ENCODE measurements at regions not wholly inside any gene's neighbourhood (a gene's known extent, or its start where the extent isn't known, plus 50 kb on each side); places are given as distances from the start of the nearest gene placed in this dataset.

GRCh38 chr12:85509857-85510256 is 229.8 kb downstream of the ALX1 start:
- TF ChIP-seq POLR2AphosphoS5 (IDR thresholded peaks at IDR 0.05; ENCODE audit: low read depth, low read length) (no peak), POLR2A (IDR thresholded peaks at IDR 0.05; ENCODE audit: low read depth, low read length) (no peak)

All from GM12892 (cell line).